Left lobe of liver (tissue), 2 donors: ENCODE measurements at regions not wholly inside any gene's neighbourhood (a gene's known extent, or its start where the extent isn't known, plus 50 kb on each side); places are given as distances from the start of the nearest gene placed in this dataset.

Source experiments
- ATAC-seq: fragments of 200-7000 bp; cut with Tn5 transposase; one replicate; pipeline ENCODE4 v1.9.1; 2020; ENCODE audit warnings: mild to moderate bottlenecking, moderate library complexity
- DNase-seq: peaks from one replicate; pipeline ENCODE4 v3.0.0-alpha.2; 2020; ENCODE audit warnings: low spot score
- donor health status: DM: no; HTN: no; CAD: no; lungs with moderate emphysema.
- donor health status: DM: no; HTN: yes; CAD: no.

DNA sequence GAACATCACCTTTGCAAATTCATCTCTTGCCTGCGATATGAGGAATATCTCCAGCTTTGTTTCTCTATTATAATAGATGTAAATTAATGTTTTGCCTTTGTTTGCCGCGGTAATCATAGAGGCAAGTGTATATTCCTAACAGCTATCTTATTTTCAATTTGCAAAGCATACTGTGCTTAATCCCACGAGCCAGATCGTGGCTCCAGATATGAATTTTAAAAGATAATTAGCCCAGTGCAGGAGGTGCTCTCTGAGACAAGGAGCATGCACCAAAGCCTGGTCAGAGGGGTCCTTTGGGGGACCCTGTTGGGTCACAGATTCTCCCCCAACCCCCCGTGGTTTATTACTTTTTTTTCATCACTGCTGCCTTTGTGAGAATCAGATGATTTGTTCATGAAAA, 1087.5 kb downstream of the BCL11B start:
- DNase-seq (no peak), ATAC-seq (no peak)

- no peak for ATAC-seq
Measured at GRCh38 chr14:98185036-98185435, 1087.0 kb downstream of the BCL11B start.

GRCh38 chr14:98186140-98186539, 1085.9 kb downstream of the BCL11B start:
- ATAC-seq (no peak), DNase-seq (no peak)

More at GRCh38 chr14:98185036-98185435, 1087.0 kb downstream of the BCL11B start:
- DNase-seq, result no peak

- ATAC-seq, result no peak
- DNase-seq, result no peak
Measured at GRCh38 chr14:98187281-98187680, 1084.7 kb downstream of the BCL11B start.

DNA sequence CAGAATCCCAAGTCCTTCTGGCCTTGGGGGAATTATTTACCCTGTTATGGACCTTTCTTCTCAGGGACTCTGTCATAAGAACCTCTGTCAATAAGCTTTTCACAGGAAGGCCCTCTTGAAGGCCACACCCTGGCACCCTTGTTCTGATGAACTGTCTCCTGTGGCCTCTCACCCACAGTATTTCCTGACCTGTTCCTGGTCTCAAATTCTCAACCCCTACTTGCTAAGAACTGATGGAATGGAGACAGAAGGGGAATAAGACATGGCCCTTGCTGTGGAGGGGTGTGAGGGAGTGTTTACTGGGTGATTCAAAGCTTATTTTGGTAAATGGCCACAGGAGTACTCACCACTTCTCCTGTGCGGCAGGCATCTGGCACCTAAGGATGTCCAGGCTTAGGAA, 1082.9 kb downstream of the BCL11B start:
- ATAC-seq, result no peak

GRCh38 chr14:98189511-98189910, 1082.5 kb downstream of the BCL11B start:
- no peak for DNase-seq
- ATAC-seq, result no peak

More for the DNA sequence above, 1082.9 kb downstream of the BCL11B start:
- DNase-seq, result no peak

- ATAC-seq, result no peak
- DNase-seq, result no peak
Measured at GRCh38 chr14:98189944-98190343, 1082.1 kb downstream of the BCL11B start.

GRCh38 chr14:98192946-98193345, 1079.1 kb downstream of the BCL11B start:
- DNase-seq, result no peak
- ATAC-seq, result no peak

GRCh38 chr14:98194821-98195220, 1077.2 kb downstream of the BCL11B start:
- ATAC-seq (no peak), DNase-seq (no peak)

- ATAC-seq (no peak), DNase-seq (no peak)
Measured at GRCh38 chr14:98195256-98195655, 1076.7 kb downstream of the BCL11B start.

DNA sequence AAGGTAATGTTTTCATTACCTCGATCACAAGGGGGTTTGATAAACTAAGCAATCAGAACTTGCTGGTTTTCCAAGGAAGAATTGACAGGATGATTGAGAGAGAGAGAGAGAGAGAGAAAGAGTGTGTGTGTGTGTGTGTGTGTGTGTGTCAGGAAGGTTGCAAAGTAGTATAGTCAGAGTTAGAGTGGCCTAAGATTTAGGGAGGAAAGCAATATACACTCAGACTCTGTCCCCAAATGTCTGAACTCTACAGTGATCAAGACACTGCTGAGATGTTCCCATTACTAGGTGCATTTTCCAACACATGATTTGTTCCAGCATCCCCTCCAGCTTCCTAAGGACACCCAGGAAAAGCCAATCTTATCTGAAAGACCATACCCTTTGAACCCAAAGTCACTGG, 1074.1 kb downstream of the BCL11B start:
- no peak for DNase-seq
- no peak for ATAC-seq

- no peak for ATAC-seq
- no peak for DNase-seq
Measured at GRCh38 chr14:98198385-98198784, 1073.6 kb downstream of the BCL11B start.

DNA sequence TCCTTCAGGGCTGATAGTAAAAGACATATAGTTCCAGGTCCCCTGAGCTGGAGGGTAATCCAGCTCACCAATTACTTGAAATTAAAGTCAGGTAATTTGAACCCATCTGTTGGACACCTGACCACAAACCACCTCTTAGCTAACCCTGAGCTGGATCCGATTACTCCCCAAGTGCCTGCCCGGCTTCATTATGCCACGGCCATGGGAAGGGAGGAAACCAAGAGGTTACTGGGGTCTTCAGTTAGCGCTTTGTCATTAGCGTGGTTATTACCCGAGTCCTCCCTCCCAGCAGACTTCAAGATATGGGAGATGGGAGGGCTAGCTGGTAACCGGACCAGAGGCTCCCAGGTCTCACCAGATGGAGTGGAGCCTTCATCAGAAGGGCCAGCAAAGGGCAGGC, 1071.4 kb downstream of the BCL11B start:
- ATAC-seq (no peak), DNase-seq (no peak)

DNA sequence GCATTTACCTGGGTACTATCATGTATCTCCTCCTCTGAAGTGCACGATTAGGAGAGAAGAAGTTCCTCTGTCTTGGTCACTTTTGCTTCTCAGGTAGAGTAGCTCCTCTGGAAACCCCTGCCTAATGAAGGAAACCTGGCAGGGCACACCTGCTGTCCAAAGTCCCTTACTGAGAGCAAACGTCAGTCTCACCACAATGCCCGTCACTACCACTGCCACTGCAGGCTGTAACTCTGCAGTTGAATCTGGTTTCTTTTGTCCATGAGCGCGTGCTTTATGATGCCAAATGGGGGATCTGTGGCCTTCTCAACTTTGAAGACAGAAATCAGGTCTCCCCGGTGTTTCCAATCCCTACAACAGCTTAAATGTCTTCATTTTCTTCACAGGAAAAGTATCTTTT, 1068.6 kb downstream of the BCL11B start:
- DNase-seq (no peak), ATAC-seq (no peak)

DNA sequence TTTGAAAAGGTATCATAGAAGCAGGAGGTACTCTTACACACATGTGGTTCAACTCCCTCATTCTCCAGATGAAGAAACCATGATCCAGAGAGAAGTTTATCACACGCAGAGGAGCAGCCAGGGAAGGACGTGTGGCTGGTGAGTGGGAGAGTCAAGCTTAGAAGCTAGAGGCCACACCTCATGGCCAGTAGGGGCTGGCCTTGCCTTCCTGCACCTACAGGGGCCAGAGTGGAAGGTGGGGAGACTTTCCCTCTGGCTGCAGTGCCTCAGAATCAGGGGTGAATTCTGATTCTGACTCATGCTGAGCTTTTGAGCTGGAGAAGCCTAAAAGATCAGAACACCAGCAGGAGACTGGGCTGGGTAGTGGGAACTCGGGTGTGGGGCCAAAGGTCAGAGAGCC, 1067.9 kb downstream of the BCL11B start:
- no peak for ATAC-seq

DNA sequence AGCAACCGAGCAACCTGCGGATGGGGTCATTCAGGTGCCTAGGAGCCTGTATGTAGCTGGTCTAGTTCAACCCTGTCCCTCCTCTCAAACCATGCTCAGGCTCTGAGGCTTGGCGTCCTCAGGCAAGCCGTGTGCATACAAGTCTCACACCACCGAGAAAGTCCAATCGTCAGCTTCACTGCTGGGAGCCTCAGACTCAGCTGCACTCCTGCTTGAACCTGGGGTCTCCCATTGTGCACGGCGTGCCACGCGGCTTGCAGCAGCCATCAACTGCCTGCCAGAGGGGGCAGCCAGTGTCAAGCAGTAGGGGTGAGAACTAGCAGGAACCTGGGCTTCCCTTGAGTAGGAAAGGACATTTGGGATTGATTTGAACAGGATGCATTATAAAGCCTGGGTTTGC, 1064.6 kb downstream of the BCL11B start:
- ATAC-seq, result no peak
- DNase-seq, result no peak

More for the DNA sequence above, 1067.9 kb downstream of the BCL11B start:
- DNase-seq, result no peak

- no peak for DNase-seq
- ATAC-seq, result no peak
Measured at GRCh38 chr14:98208211-98208611, 1063.8 kb downstream of the BCL11B start.

DNA sequence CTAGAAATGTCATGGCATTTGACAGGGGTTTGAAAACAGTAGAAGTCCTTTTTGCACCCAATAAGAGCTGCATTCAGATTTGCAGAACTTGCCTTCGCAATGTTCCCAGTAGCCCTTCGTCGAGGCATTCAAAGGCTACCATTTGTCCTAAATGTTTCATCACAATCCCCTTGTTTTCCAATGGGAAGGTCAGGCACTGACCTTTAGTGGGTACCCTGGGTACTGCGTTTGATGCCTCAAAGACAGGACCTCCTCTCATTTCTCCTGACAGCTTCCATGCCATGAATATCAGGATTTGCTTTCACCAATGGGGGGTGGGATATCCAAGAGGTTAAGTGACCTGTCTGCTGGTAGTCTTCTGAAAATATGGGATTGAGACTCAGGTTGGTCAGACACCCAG, 1063.1 kb downstream of the BCL11B start:
- DNase-seq, result no peak

DNA sequence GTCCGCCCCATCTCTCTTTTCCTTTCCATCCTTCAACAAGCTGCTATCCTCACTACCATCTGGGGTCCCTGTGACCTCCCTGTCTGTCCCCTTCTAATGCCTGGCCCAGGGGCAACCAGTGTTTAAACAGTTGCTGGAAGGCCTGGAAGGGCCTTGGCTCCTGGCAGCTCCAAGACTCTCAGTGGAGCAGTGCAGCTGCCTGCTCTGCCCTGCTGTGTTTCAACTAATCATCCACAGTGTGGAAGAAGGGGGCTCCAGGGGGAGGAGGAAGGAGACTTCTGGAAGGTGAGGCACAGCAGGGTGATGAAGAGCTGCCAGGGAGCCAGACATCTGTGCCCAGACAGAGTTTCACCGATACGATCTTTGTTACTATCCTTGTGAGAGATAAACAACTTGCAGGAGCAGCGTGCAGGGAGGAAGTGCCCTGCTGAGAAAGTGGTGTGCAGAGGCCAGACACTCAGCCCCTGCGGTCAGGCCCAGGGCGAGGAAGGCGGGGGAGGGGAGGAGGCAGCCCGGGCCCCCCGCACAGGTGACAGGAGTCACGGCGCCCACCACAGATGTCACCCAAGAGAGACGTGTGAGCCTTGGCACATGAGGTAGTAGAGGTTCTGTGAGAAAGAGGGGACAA, 1061.8 kb downstream of the BCL11B start:
- no peak for ATAC-seq
- DNase-seq, result no peak

More for the DNA sequence above, 1063.1 kb downstream of the BCL11B start:
- ATAC-seq, result no peak

DNA sequence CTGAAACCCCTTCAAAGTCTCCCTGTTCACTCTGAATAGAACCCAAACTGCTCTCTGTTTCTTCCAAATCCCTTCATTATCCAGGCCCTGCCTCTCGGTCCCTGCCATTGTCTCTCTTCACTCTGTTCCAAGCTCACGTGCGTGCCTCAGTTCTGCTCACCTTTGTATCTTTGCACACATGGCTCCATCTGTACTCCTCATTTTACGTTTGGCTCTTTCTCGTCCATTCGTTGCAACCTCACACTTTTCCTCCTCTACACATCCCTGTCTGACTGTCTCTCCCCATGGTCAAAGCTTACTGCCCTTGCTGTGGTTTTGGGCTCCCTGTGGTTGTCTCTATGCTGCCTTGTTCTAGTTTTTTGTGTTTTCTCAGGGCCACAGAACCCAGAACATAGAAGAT, 1054.5 kb downstream of the BCL11B start:
- ATAC-seq, result no peak

DNA sequence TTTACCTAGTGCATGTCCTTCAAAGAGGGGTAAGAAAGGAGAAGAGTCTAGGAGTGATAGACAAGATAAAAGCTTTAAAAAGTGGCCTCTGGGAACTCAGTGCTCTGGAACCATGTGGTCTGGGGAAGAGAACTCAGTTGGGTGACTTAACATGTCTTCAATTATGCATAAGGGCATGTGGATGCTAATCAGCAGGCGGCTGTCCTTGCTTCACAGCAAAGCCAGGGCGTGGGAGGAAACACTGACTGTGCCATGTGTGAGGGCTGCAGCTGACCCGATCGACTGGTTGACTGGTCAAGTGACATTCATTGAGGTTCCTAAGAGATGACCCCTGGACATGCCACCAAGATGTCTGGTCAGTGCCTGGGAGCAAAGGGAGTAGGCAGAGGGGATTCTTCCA, 1053.8 kb downstream of the BCL11B start:
- ATAC-seq (no peak), DNase-seq (no peak)

More for the DNA sequence above, 1054.5 kb downstream of the BCL11B start:
- no peak for DNase-seq

GRCh38 chr14:98219638-98220037, 1052.4 kb downstream of the BCL11B start:
- no peak for ATAC-seq

GRCh38 chr14:98223106-98223505, 1048.9 kb downstream of the BCL11B start:
- no peak for ATAC-seq
- no peak for DNase-seq

More at GRCh38 chr14:98219638-98220037, 1052.4 kb downstream of the BCL11B start:
- no peak for DNase-seq
